ENCODE measurements at regions not wholly inside any gene's neighbourhood (a gene's known extent, or its start where the extent isn't known, plus 50 kb on each side); places are given as distances from the start of the nearest gene placed in this dataset.

- DNase-seq (ENCODE audit: low read depth in 2 of 2): no peak
- no peak for TF ChIP-seq CTCF (IDR thresholded peaks at IDR 0.05; ENCODE audit: low read depth, low read length)
- no peak overlapping the region for H3K4me3 ChIP-seq (replicated peaks in 1 of 2; ENCODE audit: low read depth in 2 of 2, low read length in 2 of 2)
Measured at GRCh38 chr2:8614646-8615045, 67.2 kb upstream of the ID2 start.

GRCh38 chr2:8615252-8615575 lies 66.6 kb upstream of the ID2 start:
- H3K4me3 ChIP-seq (replicated peaks in 1 of 2; ENCODE audit: low read depth in 2 of 2, low read length in 2 of 2): no peak overlapping the region
- DNase-seq (ENCODE audit: low read depth in 2 of 2): no peak
- TF ChIP-seq CTCF (IDR thresholded peaks at IDR 0.05; ENCODE audit: low read depth, low read length): no peak

- TF ChIP-seq CTCF (IDR thresholded peaks at IDR 0.05; ENCODE audit: low read depth, low read length): no peak
Measured at GRCh38 chr2:8615576-8616281, 66.1 kb upstream of the ID2 start.

GRCh38 chr2:8617048-8617447 lies 64.8 kb upstream of the ID2 start:
- DNase-seq (ENCODE audit: low read depth in 2 of 2): no peak
- H3K4me3 ChIP-seq (replicated peaks in 1 of 2; ENCODE audit: low read depth in 2 of 2, low read length in 2 of 2): no peak overlapping the region
- no peak for TF ChIP-seq CTCF (IDR thresholded peaks at IDR 0.05; ENCODE audit: low read depth, low read length)

More at GRCh38 chr2:8615576-8616281, 66.1 kb upstream of the ID2 start:
- H3K4me3 ChIP-seq (replicated peaks in 1 of 2; ENCODE audit: low read depth in 2 of 2, low read length in 2 of 2): no peak overlapping the region
- no peak for DNase-seq (ENCODE audit: low read depth in 2 of 2)

- no peak for DNase-seq (ENCODE audit: low read depth in 2 of 2)
- TF ChIP-seq CTCF (IDR thresholded peaks at IDR 0.05; ENCODE audit: low read depth, low read length): no peak
- H3K4me3 ChIP-seq (replicated peaks in 1 of 2; ENCODE audit: low read depth in 2 of 2, low read length in 2 of 2): no peak overlapping the region
Measured at GRCh38 chr2:8617590-8617989, 64.3 kb upstream of the ID2 start.

GRCh38 chr2:8619071-8619470 lies 62.8 kb upstream of the ID2 start:
- no peak for DNase-seq (ENCODE audit: low read depth in 2 of 2)
- no peak overlapping the region for H3K4me3 ChIP-seq (replicated peaks in 1 of 2; ENCODE audit: low read depth in 2 of 2, low read length in 2 of 2)
- TF ChIP-seq CTCF (IDR thresholded peaks at IDR 0.05; ENCODE audit: low read depth, low read length): no peak
